ENCODE measurements at regions not wholly inside any gene's neighbourhood (a gene's known extent, or its start where the extent isn't known, plus 50 kb on each side); places are given as distances from the start of the nearest gene placed in this dataset.

GRCh38 chr10:4450169-4450568 is 375.8 kb upstream of the AKR1E2 start:
- Mint-ChIP-seq H3K27ac (no peak overlapping the region), H3K4me3 (no peak overlapping the region), H3K4me1 (peaks cover 8% of the 10 kb centered on the region), H3K9me3 (peaks cover 0 to 5% of the 10 kb centered on the region in 2 donors), H3K27me3 (peaks cover 14% of the 10 kb centered on the region)
- ATAC-seq (no peak), DNase-seq (no peak)

- Mint-ChIP-seq H3K4me3 (no peak overlapping the region), H3K4me1 (peaks cover 8% of the 10 kb centered on the region), H3K27me3 (peaks cover 20% of the 10 kb centered on the region), H3K9me3 (peaks cover 5 to 11% of the 10 kb centered on the region in 2 donors), H3K27ac (no peak overlapping the region)
- no peak for ATAC-seq
- no peak for DNase-seq
Observed at GRCh38 chr10:4448030-4448429, 378.0 kb upstream of the AKR1E2 start.

GRCh38 chr10:4443419-4443818 is 382.6 kb upstream of the AKR1E2 start:
- H3K9me3 Mint-ChIP-seq = peaks cover 5 to 23% of the 10 kb centered on the region in 2 donors
- DNase-seq = no peak
- H3K4me1 Mint-ChIP-seq = no peaks in the 10 kb centered on the region
- H3K27me3 Mint-ChIP-seq = peaks cover 14% of the 10 kb centered on the region
- H3K27ac Mint-ChIP-seq = no peak overlapping the region
- ATAC-seq = no peak
- no peak overlapping the region for H3K4me3 Mint-ChIP-seq

GRCh38 chr10:4442296-4442695 is 383.7 kb upstream of the AKR1E2 start:
- no peak for DNase-seq
- Mint-ChIP-seq H3K27ac (no peak overlapping the region), H3K4me3 (no peak overlapping the region), H3K27me3 (peaks cover 14% of the 10 kb centered on the region), H3K4me1 (no peaks in the 10 kb centered on the region), H3K9me3 (peaks cover 5 to 23% of the 10 kb centered on the region in 2 donors)
- no peak for ATAC-seq

GRCh38 chr10:4440260-4440659 is 385.7 kb upstream of the AKR1E2 start:
- no peak for ATAC-seq
- Mint-ChIP-seq H3K4me3 (no peak overlapping the region), H3K27me3 (peaks cover 6% of the 10 kb centered on the region), H3K4me1 (no peaks in the 10 kb centered on the region), H3K9me3 (peaks cover 0 to 23% of the 10 kb centered on the region in 2 donors), H3K27ac (no peak overlapping the region)
- DNase-seq = no peak

GRCh38 chr10:4437791-4438190 is 388.2 kb upstream of the AKR1E2 start:
- H3K4me3 Mint-ChIP-seq = no peak overlapping the region
- no peaks in the 10 kb centered on the region for H3K27me3 Mint-ChIP-seq
- ATAC-seq (no peak), DNase-seq (no peak)
- H3K9me3 Mint-ChIP-seq = peaks cover 0 to 10% of the 10 kb centered on the region in 2 donors
- no peaks in the 10 kb centered on the region for H3K4me1 Mint-ChIP-seq
- H3K27ac Mint-ChIP-seq = no peak overlapping the region

GRCh38 chr10:4437061-4437460 is 388.9 kb upstream of the AKR1E2 start:
- no peak overlapping the region for H3K4me3 Mint-ChIP-seq
- no peak for ATAC-seq
- no peaks in the 10 kb centered on the region for H3K27me3 Mint-ChIP-seq
- peaks cover 0 to 4% of the 10 kb centered on the region in 2 donors for H3K9me3 Mint-ChIP-seq
- no peak for DNase-seq
- H3K4me1 Mint-ChIP-seq = no peaks in the 10 kb centered on the region
- no peak overlapping the region for H3K27ac Mint-ChIP-seq

- Mint-ChIP-seq H3K4me1 (no peaks in the 10 kb centered on the region), H3K27ac (no peak overlapping the region), H3K27me3 (no peaks in the 10 kb centered on the region), H3K4me3 (no peak overlapping the region), H3K9me3 (no peaks in the 10 kb centered on the region)
- ATAC-seq (no peak), DNase-seq (no peak)
Observed at GRCh38 chr10:4436103-4436502, 389.9 kb upstream of the AKR1E2 start.

- H3K27ac Mint-ChIP-seq = no peak overlapping the region
- DNase-seq (no peak), ATAC-seq (no peak)
- no peaks in the 10 kb centered on the region for H3K9me3 Mint-ChIP-seq
- no peaks in the 10 kb centered on the region for H3K27me3 Mint-ChIP-seq
- H3K4me1 Mint-ChIP-seq = no peaks in the 10 kb centered on the region
- no peak overlapping the region for H3K4me3 Mint-ChIP-seq
Observed at GRCh38 chr10:4434516-4435071, 391.4 kb upstream of the AKR1E2 start.

- no peak overlapping the region for H3K27ac Mint-ChIP-seq
- no peaks in the 10 kb centered on the region for H3K27me3 Mint-ChIP-seq
- H3K4me3 Mint-ChIP-seq = no peak overlapping the region
Observed at GRCh38 chr10:4434105-4434504, 391.9 kb upstream of the AKR1E2 start.

GRCh38 chr10:4431114-4431863 is 394.7 kb upstream of the AKR1E2 start:
- Mint-ChIP-seq H3K4me3 (no peak overlapping the region), H3K4me1 (no peaks in the 10 kb centered on the region), H3K27me3 (no peaks in the 10 kb centered on the region), H3K9me3 (peaks cover 0 to 2% of the 10 kb centered on the region in 2 donors), H3K27ac (no peak overlapping the region)
- DNase-seq (no peak), ATAC-seq (no peak)

More at GRCh38 chr10:4434105-4434504, 391.9 kb upstream of the AKR1E2 start:
- Mint-ChIP-seq H3K4me1 (no peaks in the 10 kb centered on the region), H3K9me3 (no peaks in the 10 kb centered on the region)
- DNase-seq (no peak), ATAC-seq (no peak)

- Mint-ChIP-seq H3K4me1 (no peaks in the 10 kb centered on the region), H3K4me3 (no peak overlapping the region), H3K9me3 (peaks cover 0 to 7% of the 10 kb centered on the region in 2 donors), H3K27ac (no peak overlapping the region), H3K27me3 (no peaks in the 10 kb centered on the region)
- no peak for ATAC-seq
- DNase-seq = no peak
Observed at GRCh38 chr10:4429571-4429970, 396.4 kb upstream of the AKR1E2 start.

- H3K9me3 Mint-ChIP-seq = peaks cover 0 to 7% of the 10 kb centered on the region in 2 donors
- no peaks in the 10 kb centered on the region for H3K27me3 Mint-ChIP-seq
- ATAC-seq = no peak
- no peaks in the 10 kb centered on the region for H3K4me1 Mint-ChIP-seq
- DNase-seq = no peak
- H3K4me3 Mint-ChIP-seq = no peak overlapping the region
- H3K27ac Mint-ChIP-seq = no peak overlapping the region
Observed at GRCh38 chr10:4427532-4427931, 398.5 kb upstream of the AKR1E2 start.

- no peaks in the 10 kb centered on the region for H3K27me3 Mint-ChIP-seq
- peaks cover 0 to 7% of the 10 kb centered on the region in 2 donors for H3K9me3 Mint-ChIP-seq
- no peak overlapping the region for H3K4me3 Mint-ChIP-seq
- no peak for DNase-seq
- no peaks in the 10 kb centered on the region for H3K4me1 Mint-ChIP-seq
- no peak overlapping the region for H3K27ac Mint-ChIP-seq
- no peak for ATAC-seq
Observed at GRCh38 chr10:4426866-4427265, 399.1 kb upstream of the AKR1E2 start.

- DNase-seq = no peak
- Mint-ChIP-seq H3K27me3 (no peaks in the 10 kb centered on the region), H3K9me3 (no peaks in the 10 kb centered on the region), H3K4me3 (no peak overlapping the region), H3K27ac (peak overlapping the region in 1 of 2 donors; percentile 65), H3K4me1 (no peaks in the 10 kb centered on the region)
- ATAC-seq = no peak
Observed at GRCh38 chr10:4409319-4409718, 416.7 kb upstream of the AKR1E2 start.

- DNase-seq = no peak
- Mint-ChIP-seq H3K9me3 (no peaks in the 10 kb centered on the region), H3K27ac (peak overlapping the region; percentile 24 to 75), H3K4me1 (no peaks in the 10 kb centered on the region), H3K27me3 (peaks cover 9% of the 10 kb centered on the region), H3K4me3 (no peak overlapping the region)
- peak; percentile 81 for ATAC-seq
Observed at GRCh38 chr10:4407783-4408182, 418.2 kb upstream of the AKR1E2 start.
